ENCODE measurements at regions not wholly inside any gene's neighbourhood (a gene's known extent, or its start where the extent isn't known, plus 50 kb on each side); places are given as distances from the start of the nearest gene placed in this dataset.

DNA sequence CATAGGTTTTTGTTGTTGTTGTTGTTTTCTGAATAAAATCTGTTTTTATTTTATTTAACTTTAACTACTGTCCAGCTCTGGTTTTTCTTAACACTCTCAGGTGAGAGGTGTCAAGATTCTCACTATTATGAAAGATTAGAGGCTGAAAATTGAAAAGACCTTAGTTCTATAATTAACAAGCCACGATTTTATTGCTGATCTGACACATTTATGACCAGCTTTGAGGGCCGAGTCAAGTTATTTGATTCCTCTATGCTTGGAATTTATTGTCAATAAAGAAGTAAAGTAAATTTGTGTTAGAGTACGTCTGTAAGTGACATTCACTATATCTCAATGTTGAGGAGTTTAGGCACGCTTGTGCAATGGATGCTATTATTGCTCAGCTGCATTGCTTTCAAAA, 808.8 kb downstream of the GALC start:
- DNase-seq (ENCODE audit: low spot score): no peak
- TF ChIP-seq, protein P1, sequence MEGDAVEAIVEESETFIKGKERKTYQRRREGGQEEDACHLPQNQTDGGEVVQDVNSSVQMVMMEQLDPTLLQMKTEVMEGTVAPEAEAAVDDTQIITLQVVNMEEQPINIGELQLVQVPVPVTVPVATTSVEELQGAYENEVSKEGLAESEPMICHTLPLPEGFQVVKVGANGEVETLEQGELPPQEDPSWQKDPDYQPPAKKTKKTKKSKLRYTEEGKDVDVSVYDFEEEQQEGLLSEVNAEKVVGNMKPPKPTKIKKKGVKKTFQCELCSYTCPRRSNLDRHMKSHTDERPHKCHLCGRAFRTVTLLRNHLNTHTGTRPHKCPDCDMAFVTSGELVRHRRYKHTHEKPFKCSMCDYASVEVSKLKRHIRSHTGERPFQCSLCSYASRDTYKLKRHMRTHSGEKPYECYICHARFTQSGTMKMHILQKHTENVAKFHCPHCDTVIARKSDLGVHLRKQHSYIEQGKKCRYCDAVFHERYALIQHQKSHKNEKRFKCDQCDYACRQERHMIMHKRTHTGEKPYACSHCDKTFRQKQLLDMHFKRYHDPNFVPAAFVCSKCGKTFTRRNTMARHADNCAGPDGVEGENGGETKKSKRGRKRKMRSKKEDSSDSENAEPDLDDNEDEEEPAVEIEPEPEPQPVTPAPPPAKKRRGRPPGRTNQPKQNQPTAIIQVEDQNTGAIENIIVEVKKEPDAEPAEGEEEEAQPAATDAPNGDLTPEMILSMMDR (IDR thresholded peaks at IDR 0.05; ENCODE audit: extremely low read depth, missing control alignments): no peak

DNA sequence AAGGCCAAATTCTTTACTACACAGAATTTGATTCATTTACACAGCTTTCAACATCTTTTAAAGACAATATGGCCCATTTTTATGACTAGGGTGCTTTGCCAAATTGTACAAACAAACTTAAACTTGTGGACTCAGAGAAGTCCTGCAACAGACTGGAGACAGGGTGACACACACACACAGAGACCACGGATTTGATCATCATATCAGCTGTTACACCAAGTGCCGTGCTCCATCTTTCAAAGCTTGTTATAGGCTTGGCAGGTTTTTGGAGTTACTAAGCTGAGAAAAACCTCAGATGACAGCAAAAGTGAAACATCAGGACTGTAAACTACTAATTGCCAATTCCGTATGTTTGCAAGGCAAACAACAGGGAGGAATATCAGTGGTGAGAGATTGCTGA, 811.7 kb downstream of the GALC start:
- no peak for DNase-seq (ENCODE audit: low spot score)
- TF ChIP-seq, protein P1 (IDR thresholded peaks at IDR 0.05; ENCODE audit: extremely low read depth, missing control alignments): no peak

GRCh38 chr14:87179936-87180335, 813.0 kb downstream of the GALC start:
- TF ChIP-seq, protein P1 (IDR thresholded peaks at IDR 0.05; ENCODE audit: extremely low read depth, missing control alignments): no peak
- no peak for DNase-seq (ENCODE audit: low spot score)

DNA sequence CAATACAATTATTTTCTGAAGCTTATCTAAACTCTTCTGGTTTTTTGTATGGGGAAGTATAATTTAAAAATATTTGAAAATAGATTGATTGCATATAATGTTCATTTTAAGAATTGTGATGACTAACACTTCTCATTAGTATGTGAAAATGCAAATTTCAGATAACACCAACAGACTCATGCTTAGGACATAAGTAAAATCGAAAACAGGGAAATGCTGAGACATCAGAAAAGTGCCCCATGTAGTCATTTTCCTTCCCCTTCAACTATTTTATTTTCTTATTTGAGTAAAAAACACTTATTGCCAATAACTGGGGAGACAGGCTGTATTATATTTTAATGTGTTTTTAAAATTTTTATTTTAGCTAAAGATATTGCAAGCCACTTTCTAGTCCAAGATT, 814.7 kb downstream of the GALC start:
- TF ChIP-seq, protein P1 (IDR thresholded peaks at IDR 0.05; ENCODE audit: extremely low read depth, missing control alignments): no peak
- DNase-seq (ENCODE audit: low spot score): no peak

- TF ChIP-seq, protein P1 (IDR thresholded peaks at IDR 0.05; ENCODE audit: extremely low read depth, missing control alignments): no peak
- DNase-seq (ENCODE audit: low spot score): no peak
These were observed 817.8 kb downstream of the GALC start for GRCh38 chr14:87175175-87175574.

DNA sequence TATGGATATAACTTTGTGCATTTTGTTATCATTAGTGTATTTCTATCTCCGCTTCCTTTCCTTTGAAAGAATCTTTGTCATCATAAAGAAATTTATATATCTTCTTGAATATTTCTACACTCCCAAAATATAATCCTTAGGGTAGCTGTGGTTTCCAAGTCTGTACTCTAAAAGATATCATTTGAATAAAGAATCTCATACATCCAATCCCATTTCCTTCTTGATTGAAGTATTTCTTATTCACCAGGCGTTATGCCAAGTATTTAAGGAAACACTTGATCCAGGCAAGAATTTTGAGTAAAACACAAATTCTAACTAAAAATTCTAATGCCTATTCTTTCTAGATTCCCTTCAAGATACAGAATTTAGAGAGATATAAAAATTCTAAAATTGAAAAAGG, 821.8 kb downstream of the GALC start:
- TF ChIP-seq, protein P1 (IDR thresholded peaks at IDR 0.05; ENCODE audit: extremely low read depth, missing control alignments): no peak
- no peak for DNase-seq (ENCODE audit: low spot score)

- TF ChIP-seq, protein P1 (IDR thresholded peaks at IDR 0.05; ENCODE audit: extremely low read depth, missing control alignments): no peak
- DNase-seq (ENCODE audit: low spot score): no peak
These were observed 822.8 kb downstream of the GALC start for GRCh38 chr14:87170179-87170578.
